ENCODE measurements at regions not wholly inside any gene's neighbourhood (a gene's known extent, or its start where the extent isn't known, plus 50 kb on each side); places are given as distances from the start of the nearest gene placed in this dataset.

- Histone ChIP-seq H3K4me1 (ENCODE audit: insufficient read depth, low read length) (peaks cover 13% of the 10 kb centered on the region; the same call in 1 of the 2 replicates), H3K27me3 (ENCODE audit: insufficient read depth, low read length) (no peaks in the 10 kb centered on the region)
- WGBS: 49% methylated on average over 3 of the region's 3 CpGs
These were observed 291.4 kb upstream of the POU3F3 start for GRCh38 chr2:104562537-104562936.

GRCh38 chr2:104563398-104563996 lies 290.4 kb upstream of the POU3F3 start:
- WGBS: 87% methylated on average over 8 of the region's 8 CpGs
- Histone ChIP-seq H3K9me3 (ENCODE audit: insufficient read depth, low read depth, low read length) (no peaks in the 10 kb centered on the region), H3K4me3 (ENCODE audit: low read length) (no peak overlapping the region)

More at GRCh38 chr2:104562537-104562936, 291.4 kb upstream of the POU3F3 start:
- H3K27ac ChIP-seq (ENCODE audit: low read depth, low read length): no peak overlapping the region
- H3K9me3 ChIP-seq (ENCODE audit: insufficient read depth, low read depth, low read length): no peaks in the 10 kb centered on the region
- H3K4me3 ChIP-seq (ENCODE audit: low read length): no peak overlapping the region
- H3K36me3 ChIP-seq (ENCODE audit: insufficient read depth, low read length): no peaks in the 10 kb centered on the region
- H3K9ac ChIP-seq (ENCODE audit: low read depth, low read length): no peak overlapping the region

GRCh38 chr2:104568247-104568646 lies 285.7 kb upstream of the POU3F3 start:
- Histone ChIP-seq H3K27ac (ENCODE audit: low read depth, low read length) (no peak overlapping the region), H3K36me3 (ENCODE audit: insufficient read depth, low read length) (no peaks in the 10 kb centered on the region), H3K4me3 (ENCODE audit: low read length) (no peak overlapping the region), H3K4me1 (ENCODE audit: insufficient read depth, low read length) (peaks cover 1% of the 10 kb centered on the region; the same call in 1 of the 2 replicates), H3K9me3 (ENCODE audit: insufficient read depth, low read depth, low read length) (no peaks in the 10 kb centered on the region), H3K9ac (ENCODE audit: low read depth, low read length) (no peak overlapping the region), H3K27me3 (ENCODE audit: insufficient read depth, low read length) (no peaks in the 10 kb centered on the region)
- WGBS: 97% methylated on average over 4 of the region's 4 CpGs

More at GRCh38 chr2:104563398-104563996, 290.4 kb upstream of the POU3F3 start:
- Histone ChIP-seq H3K36me3 (ENCODE audit: insufficient read depth, low read length) (no peaks in the 10 kb centered on the region), H3K27ac (ENCODE audit: low read depth, low read length) (no peak overlapping the region), H3K27me3 (ENCODE audit: insufficient read depth, low read length) (no peaks in the 10 kb centered on the region), H3K9ac (ENCODE audit: low read depth, low read length) (no peak overlapping the region), H3K4me1 (ENCODE audit: insufficient read depth, low read length) (peaks cover 13% of the 10 kb centered on the region; the same call in 1 of the 2 replicates)

GRCh38 chr2:104570259-104570658 lies 283.7 kb upstream of the POU3F3 start:
- Histone ChIP-seq H3K4me1 (ENCODE audit: insufficient read depth, low read length) (no peaks in the 10 kb centered on the region), H3K27me3 (ENCODE audit: insufficient read depth, low read length) (no peaks in the 10 kb centered on the region)

GRCh38 chr2:104572834-104573233 lies 281.1 kb upstream of the POU3F3 start:
- no peaks in the 10 kb centered on the region for H3K27me3 ChIP-seq (ENCODE audit: insufficient read depth, low read length)
- no peak overlapping the region for H3K27ac ChIP-seq (ENCODE audit: low read depth, low read length)
- WGBS: 92% methylated on average over 4 of the region's 4 CpGs
- no peaks in the 10 kb centered on the region for H3K4me1 ChIP-seq (ENCODE audit: insufficient read depth, low read length)
- H3K4me3 ChIP-seq (ENCODE audit: low read length): no peak overlapping the region
- no peak overlapping the region for H3K9ac ChIP-seq (ENCODE audit: low read depth, low read length)
- H3K36me3 ChIP-seq (ENCODE audit: insufficient read depth, low read length): no peaks in the 10 kb centered on the region
- no peaks in the 10 kb centered on the region for H3K9me3 ChIP-seq (ENCODE audit: insufficient read depth, low read depth, low read length)

More at GRCh38 chr2:104570259-104570658, 283.7 kb upstream of the POU3F3 start:
- H3K9me3 ChIP-seq (ENCODE audit: insufficient read depth, low read depth, low read length): no peaks in the 10 kb centered on the region
- H3K4me3 ChIP-seq (ENCODE audit: low read length): no peak overlapping the region
- 86% methylated on average over 2 of the region's 2 CpGs for WGBS
- H3K36me3 ChIP-seq (ENCODE audit: insufficient read depth, low read length): no peaks in the 10 kb centered on the region
- no peak overlapping the region for H3K27ac ChIP-seq (ENCODE audit: low read depth, low read length)
- no peak overlapping the region for H3K9ac ChIP-seq (ENCODE audit: low read depth, low read length)

GRCh38 chr2:104574367-104574766 lies 279.5 kb upstream of the POU3F3 start:
- Histone ChIP-seq H3K27ac (ENCODE audit: low read depth, low read length) (no peak overlapping the region), H3K4me1 (ENCODE audit: insufficient read depth, low read length) (no peaks in the 10 kb centered on the region), H3K4me3 (ENCODE audit: low read length) (no peak overlapping the region), H3K9me3 (ENCODE audit: insufficient read depth, low read depth, low read length) (no peaks in the 10 kb centered on the region), H3K9ac (ENCODE audit: low read depth, low read length) (no peak overlapping the region), H3K36me3 (ENCODE audit: insufficient read depth, low read length) (no peaks in the 10 kb centered on the region), H3K27me3 (ENCODE audit: insufficient read depth, low read length) (no peaks in the 10 kb centered on the region)
- 86% methylated on average over 7 of the region's 7 CpGs for WGBS

- Histone ChIP-seq H3K27me3 (ENCODE audit: insufficient read depth, low read length) (no peaks in the 10 kb centered on the region), H3K4me3 (ENCODE audit: low read length) (no peak overlapping the region), H3K9ac (ENCODE audit: low read depth, low read length) (no peak overlapping the region), H3K27ac (ENCODE audit: low read depth, low read length) (no peak overlapping the region), H3K9me3 (ENCODE audit: insufficient read depth, low read depth, low read length) (no peaks in the 10 kb centered on the region), H3K4me1 (ENCODE audit: insufficient read depth, low read length) (peaks cover 3% of the 10 kb centered on the region; the same call in 1 of the 2 replicates), H3K36me3 (ENCODE audit: insufficient read depth, low read length) (no peaks in the 10 kb centered on the region)
- 96% methylated on average over 2 of the region's 2 CpGs for WGBS
These were observed 276.8 kb upstream of the POU3F3 start for GRCh38 chr2:104577143-104577542.

GRCh38 chr2:104582471-104582870 lies 271.4 kb upstream of the POU3F3 start:
- no peaks in the 10 kb centered on the region for H3K9me3 ChIP-seq (ENCODE audit: insufficient read depth, low read depth, low read length)
- WGBS: 75% methylated on average over 5 of the region's 8 CpGs
- H3K27me3 ChIP-seq (ENCODE audit: insufficient read depth, low read length): no peaks in the 10 kb centered on the region
- H3K4me1 ChIP-seq (ENCODE audit: insufficient read depth, low read length): peaks cover 29% of the 10 kb centered on the region
- no peak overlapping the region for H3K27ac ChIP-seq (ENCODE audit: low read depth, low read length)
- H3K9ac ChIP-seq (ENCODE audit: low read depth, low read length): no peak overlapping the region
- H3K4me3 ChIP-seq (ENCODE audit: low read length): no peak overlapping the region
- H3K36me3 ChIP-seq (ENCODE audit: insufficient read depth, low read length): no peaks in the 10 kb centered on the region

GRCh38 chr2:104583811-104584210 lies 270.1 kb upstream of the POU3F3 start:
- no peaks in the 10 kb centered on the region for H3K9me3 ChIP-seq (ENCODE audit: insufficient read depth, low read depth, low read length)
- H3K4me3 ChIP-seq (ENCODE audit: low read length): no peak overlapping the region

GRCh38 chr2:104584393-104584792 lies 269.5 kb upstream of the POU3F3 start:
- H3K9ac ChIP-seq (ENCODE audit: low read depth, low read length): no peak overlapping the region
- WGBS: 86% methylated on average over 3 of the region's 4 CpGs
- no peak overlapping the region for H3K27ac ChIP-seq (ENCODE audit: low read depth, low read length)

More at GRCh38 chr2:104583811-104584210, 270.1 kb upstream of the POU3F3 start:
- Histone ChIP-seq H3K4me1 (ENCODE audit: insufficient read depth, low read length) (peaks cover 29% of the 10 kb centered on the region), H3K36me3 (ENCODE audit: insufficient read depth, low read length) (no peaks in the 10 kb centered on the region), H3K27ac (ENCODE audit: low read depth, low read length) (no peak overlapping the region), H3K9ac (ENCODE audit: low read depth, low read length) (no peak overlapping the region), H3K27me3 (ENCODE audit: insufficient read depth, low read length) (no peaks in the 10 kb centered on the region)
- 57% methylated on average over 7 of the region's 7 CpGs for WGBS

GRCh38 chr2:104595576-104595975 lies 258.3 kb upstream of the POU3F3 start:
- Histone ChIP-seq H3K36me3 (ENCODE audit: insufficient read depth, low read length) (no peaks in the 10 kb centered on the region), H3K4me1 (ENCODE audit: insufficient read depth, low read length) (no peaks in the 10 kb centered on the region), H3K9me3 (ENCODE audit: insufficient read depth, low read depth, low read length) (peaks cover 11% of the 10 kb centered on the region), H3K4me3 (ENCODE audit: low read length) (no peak overlapping the region), H3K27ac (ENCODE audit: low read depth, low read length) (no peak overlapping the region), H3K9ac (ENCODE audit: low read depth, low read length) (no peak overlapping the region), H3K27me3 (ENCODE audit: insufficient read depth, low read length) (no peaks in the 10 kb centered on the region)
- WGBS: 92% methylated on average over 3 of the region's 3 CpGs

More at GRCh38 chr2:104584393-104584792, 269.5 kb upstream of the POU3F3 start:
- Histone ChIP-seq H3K9me3 (ENCODE audit: insufficient read depth, low read depth, low read length) (no peaks in the 10 kb centered on the region), H3K4me1 (ENCODE audit: insufficient read depth, low read length) (peaks cover 29% of the 10 kb centered on the region), H3K27me3 (ENCODE audit: insufficient read depth, low read length) (no peaks in the 10 kb centered on the region), H3K4me3 (ENCODE audit: low read length) (no peak overlapping the region), H3K36me3 (ENCODE audit: insufficient read depth, low read length) (no peaks in the 10 kb centered on the region)
